ENCODE measurements at regions not wholly inside any gene's neighbourhood (a gene's known extent, or its start where the extent isn't known, plus 50 kb on each side); places are given as distances from the start of the nearest gene placed in this dataset.

DNA sequence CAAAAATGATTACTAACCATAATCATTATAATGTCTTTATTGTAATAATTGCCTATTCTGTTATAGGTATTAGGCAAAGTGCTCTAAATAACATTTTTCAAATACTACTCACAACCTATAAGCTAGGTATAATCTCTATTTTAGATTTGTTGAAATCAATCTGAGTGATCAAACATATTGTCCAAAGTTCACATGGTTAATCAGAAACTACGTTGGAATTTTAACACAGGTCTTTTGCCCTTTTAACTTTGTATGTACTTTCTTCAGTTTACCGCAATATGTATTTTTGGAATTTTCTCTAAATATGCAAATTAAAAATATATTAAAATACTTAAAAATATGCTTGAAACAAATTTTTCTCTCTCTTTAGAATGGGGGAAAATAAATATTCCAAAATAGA is 1563.2 kb downstream of the KCNT2 start:
- no peak overlapping the region for H3K27ac ChIP-seq (ENCODE audit: poor library complexity, severe bottlenecking)
- no peak for DNase-seq (ENCODE audit: low spot score)
- TF ChIP-seq CTCF (IDR thresholded peaks at IDR 0.05; ENCODE audit: poor library complexity, severe bottlenecking), result no peak
- no peaks in the 10 kb centered on the region for H3K4me1 ChIP-seq (ENCODE audit: insufficient read depth, poor library complexity, severe bottlenecking)
- no peak overlapping the region for H3K4me3 ChIP-seq (ENCODE audit: severe bottlenecking)
- no peaks in the 10 kb centered on the region for H3K9me3 ChIP-seq (ENCODE audit: severe bottlenecking)
- H3K27me3 ChIP-seq (ENCODE audit: insufficient read depth, poor library complexity, severe bottlenecking), result no peaks in the 10 kb centered on the region
- H3K36me3 ChIP-seq (ENCODE audit: low read depth), result no peaks in the 10 kb centered on the region
- no peak for ATAC-seq (ENCODE audit: low read depth)

GRCh38 chr1:195030793-195031192 is 1577.4 kb downstream of the KCNT2 start:
- H3K27me3 ChIP-seq (ENCODE audit: insufficient read depth, poor library complexity, severe bottlenecking), result no peaks in the 10 kb centered on the region
- H3K27ac ChIP-seq (ENCODE audit: poor library complexity, severe bottlenecking), result no peak overlapping the region
- no peaks in the 10 kb centered on the region for H3K9me3 ChIP-seq (ENCODE audit: severe bottlenecking)
- ATAC-seq (ENCODE audit: low read depth), result no peak
- no peak overlapping the region for H3K4me3 ChIP-seq (ENCODE audit: severe bottlenecking)
- DNase-seq (ENCODE audit: low spot score), result no peak
- H3K36me3 ChIP-seq (ENCODE audit: low read depth), result no peaks in the 10 kb centered on the region
- TF ChIP-seq CTCF (IDR thresholded peaks at IDR 0.05; ENCODE audit: poor library complexity, severe bottlenecking), result no peak
- H3K4me1 ChIP-seq (ENCODE audit: insufficient read depth, poor library complexity, severe bottlenecking), result no peaks in the 10 kb centered on the region

GRCh38 chr1:195026792-195027191 is 1581.4 kb downstream of the KCNT2 start:
- Histone ChIP-seq H3K27ac (ENCODE audit: poor library complexity, severe bottlenecking) (no peak overlapping the region), H3K9me3 (ENCODE audit: severe bottlenecking) (no peaks in the 10 kb centered on the region), H3K4me1 (ENCODE audit: insufficient read depth, poor library complexity, severe bottlenecking) (no peaks in the 10 kb centered on the region), H3K4me3 (ENCODE audit: severe bottlenecking) (no peak overlapping the region), H3K36me3 (ENCODE audit: low read depth) (no peaks in the 10 kb centered on the region), H3K27me3 (ENCODE audit: insufficient read depth, poor library complexity, severe bottlenecking) (no peaks in the 10 kb centered on the region)
- no peak for TF ChIP-seq CTCF (IDR thresholded peaks at IDR 0.05; ENCODE audit: poor library complexity, severe bottlenecking)
- ATAC-seq (ENCODE audit: low read depth), result no peak
- DNase-seq (ENCODE audit: low spot score), result no peak

DNA sequence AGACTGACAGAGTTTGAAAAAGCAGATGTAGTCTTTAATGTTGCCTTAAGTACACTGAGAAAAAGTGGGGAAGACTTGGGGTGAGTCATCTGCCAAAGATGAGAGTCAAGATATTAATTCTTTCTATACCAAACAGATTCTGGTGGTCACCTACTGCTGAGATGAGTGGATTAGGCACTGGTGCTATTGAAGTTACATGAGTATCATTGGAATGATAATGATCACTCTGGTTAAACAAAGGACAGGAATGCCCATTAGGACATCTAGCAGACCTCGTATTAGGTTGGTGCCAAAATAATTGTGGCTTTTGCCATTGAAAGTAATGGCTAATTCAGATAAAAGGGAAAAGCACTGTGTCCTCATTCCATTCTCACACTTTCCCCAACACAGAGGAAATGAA is 1588.9 kb downstream of the KCNT2 start:
- DNase-seq (ENCODE audit: low spot score) (no peak), ATAC-seq (ENCODE audit: low read depth) (no peak)
- H3K4me3 ChIP-seq (ENCODE audit: severe bottlenecking), result no peak overlapping the region
- no peaks in the 10 kb centered on the region for H3K9me3 ChIP-seq (ENCODE audit: severe bottlenecking)
- TF ChIP-seq CTCF (IDR thresholded peaks at IDR 0.05; ENCODE audit: poor library complexity, severe bottlenecking), result no peak
- H3K27ac ChIP-seq (ENCODE audit: poor library complexity, severe bottlenecking), result no peak overlapping the region
- H3K36me3 ChIP-seq (ENCODE audit: low read depth), result no peaks in the 10 kb centered on the region
- no peaks in the 10 kb centered on the region for H3K4me1 ChIP-seq (ENCODE audit: insufficient read depth, poor library complexity, severe bottlenecking)
- no peaks in the 10 kb centered on the region for H3K27me3 ChIP-seq (ENCODE audit: insufficient read depth, poor library complexity, severe bottlenecking)

GRCh38 chr1:195012995-195013394 is 1595.2 kb downstream of the KCNT2 start:
- DNase-seq (ENCODE audit: low spot score), result no peak
- ATAC-seq (ENCODE audit: low read depth), result no peak
- TF ChIP-seq CTCF (IDR thresholded peaks at IDR 0.05; ENCODE audit: poor library complexity, severe bottlenecking), result no peak
- H3K4me3 ChIP-seq (ENCODE audit: severe bottlenecking), result no peak overlapping the region
- no peaks in the 10 kb centered on the region for H3K36me3 ChIP-seq (ENCODE audit: low read depth)
- H3K27ac ChIP-seq (ENCODE audit: poor library complexity, severe bottlenecking), result no peak overlapping the region
- H3K9me3 ChIP-seq (ENCODE audit: severe bottlenecking), result no peaks in the 10 kb centered on the region
- no peaks in the 10 kb centered on the region for H3K27me3 ChIP-seq (ENCODE audit: insufficient read depth, poor library complexity, severe bottlenecking)
- no peaks in the 10 kb centered on the region for H3K4me1 ChIP-seq (ENCODE audit: insufficient read depth, poor library complexity, severe bottlenecking)

Data from RWPE2 (cell line).